ENCODE measurements at regions not wholly inside any gene's neighbourhood (a gene's known extent, or its start where the extent isn't known, plus 50 kb on each side); places are given as distances from the start of the nearest gene placed in this dataset.
A peak's percentile ranks its signal among the peaks of the same experiment; 100 is the strongest.

DNA sequence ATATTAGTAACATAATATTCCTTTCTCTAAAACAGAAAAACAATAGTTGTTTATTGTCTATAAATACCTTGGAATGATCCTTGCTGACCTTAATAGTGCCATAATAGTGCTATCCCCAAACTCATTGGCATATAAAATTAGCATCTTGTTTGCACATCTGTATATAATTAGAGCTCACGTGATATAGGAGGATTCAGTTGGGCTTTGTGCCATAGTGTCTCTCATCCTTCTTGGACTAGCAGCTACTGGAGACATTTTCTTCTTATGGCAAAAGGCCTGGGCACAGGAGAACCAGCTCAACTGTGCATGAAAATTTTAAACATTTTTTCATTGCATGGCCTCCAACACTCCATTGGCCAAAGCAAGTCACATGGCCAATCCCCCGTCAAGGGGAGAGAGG is 342.5 kb downstream of the SPATA31D1 start:
- DNase-seq: no peak

DNA sequence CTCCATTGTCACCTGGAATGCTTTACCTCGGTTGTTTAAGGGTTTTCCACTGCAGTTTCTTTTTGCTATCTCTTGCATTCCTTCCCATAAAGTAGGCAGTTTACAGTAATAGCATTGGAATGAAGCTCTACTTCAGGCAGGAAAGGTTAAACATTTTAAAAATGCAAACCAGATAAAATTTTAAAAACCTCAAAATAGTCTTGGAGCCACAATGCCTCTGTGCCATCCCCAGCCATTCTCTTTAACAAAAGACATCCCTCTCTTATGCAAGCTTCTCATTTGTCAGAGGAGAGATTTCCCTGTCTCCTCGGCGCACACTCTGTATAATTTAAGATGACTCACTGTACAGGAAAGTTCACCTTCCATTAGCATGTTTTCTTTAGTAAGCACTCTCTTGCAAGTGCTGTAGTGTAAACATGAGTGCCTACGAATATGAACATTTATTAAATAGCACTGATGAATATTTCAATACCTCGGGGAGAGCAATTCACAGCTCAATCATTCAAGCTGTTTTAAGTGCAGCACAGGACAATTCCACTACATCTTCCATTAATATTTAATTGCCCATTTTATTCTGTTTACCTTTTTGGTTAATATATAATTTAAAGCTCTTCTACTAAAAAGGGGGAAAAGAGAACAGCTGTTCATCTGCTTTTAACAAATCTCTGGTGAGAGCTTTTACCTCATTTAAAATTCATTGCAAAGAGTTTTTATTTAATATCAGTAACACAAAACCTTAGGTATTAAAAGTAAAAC is 343.6 kb downstream of the SPATA31D1 start:
- peak; percentile 15 for DNase-seq

DNA sequence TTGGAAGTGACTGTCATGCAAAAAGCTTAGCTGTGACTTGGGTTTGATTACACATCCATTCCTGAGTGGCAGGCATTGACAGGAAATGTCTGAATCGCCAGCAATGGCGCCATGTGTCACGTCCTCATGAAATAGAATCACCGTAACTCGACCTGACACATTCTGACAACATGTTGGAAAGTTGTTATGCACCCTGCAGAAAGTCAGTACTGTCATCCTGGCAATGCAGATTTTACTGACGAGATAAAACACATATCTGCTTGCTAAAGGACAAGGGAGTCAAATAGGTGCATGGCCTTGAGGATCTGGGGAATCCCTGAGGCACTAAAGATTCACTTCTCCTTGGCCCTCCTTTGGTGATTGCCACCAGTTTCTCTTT is 344.2 kb downstream of the SPATA31D1 start:
- peak; percentile 65 for DNase-seq

DNA sequence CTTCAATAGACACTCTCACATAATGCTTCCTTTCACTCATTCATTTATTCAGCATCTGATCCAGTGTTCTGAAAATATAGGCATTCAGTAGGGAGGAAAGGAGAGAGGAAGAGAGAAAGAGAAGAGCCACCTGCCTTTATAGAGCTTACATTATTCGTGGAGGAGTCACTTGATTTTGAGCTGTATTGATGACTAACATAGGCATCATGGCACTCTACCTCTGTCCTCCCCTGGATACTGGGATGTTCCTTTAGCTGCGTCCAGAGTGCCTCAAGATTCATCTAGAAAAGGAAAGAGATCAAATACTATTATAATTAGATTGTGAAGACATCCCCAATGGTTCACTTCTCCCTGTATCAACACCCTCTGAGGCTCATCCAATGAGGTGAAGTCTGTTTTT is 345.1 kb downstream of the SPATA31D1 start:
- DNase-seq: no peak

DNA sequence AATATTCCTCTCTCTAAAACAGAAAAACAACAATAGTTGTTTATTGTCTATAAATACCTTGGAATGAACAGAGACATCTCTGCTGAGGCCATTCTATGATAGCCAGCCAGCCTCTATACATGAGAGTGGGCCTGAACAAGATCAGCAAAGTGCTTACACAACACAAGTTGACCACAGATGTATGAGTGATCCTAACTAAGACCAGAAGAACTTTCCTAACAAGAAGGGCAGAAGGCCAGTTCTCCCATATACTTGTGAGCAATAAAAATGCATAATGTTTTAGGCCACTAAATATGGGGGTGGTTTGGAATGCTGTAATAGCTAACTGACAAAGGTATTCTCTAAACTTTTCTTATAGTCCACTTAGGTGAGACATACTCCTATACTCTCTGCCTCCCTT is 345.7 kb downstream of the SPATA31D1 start:
- no peak for DNase-seq

DNA sequence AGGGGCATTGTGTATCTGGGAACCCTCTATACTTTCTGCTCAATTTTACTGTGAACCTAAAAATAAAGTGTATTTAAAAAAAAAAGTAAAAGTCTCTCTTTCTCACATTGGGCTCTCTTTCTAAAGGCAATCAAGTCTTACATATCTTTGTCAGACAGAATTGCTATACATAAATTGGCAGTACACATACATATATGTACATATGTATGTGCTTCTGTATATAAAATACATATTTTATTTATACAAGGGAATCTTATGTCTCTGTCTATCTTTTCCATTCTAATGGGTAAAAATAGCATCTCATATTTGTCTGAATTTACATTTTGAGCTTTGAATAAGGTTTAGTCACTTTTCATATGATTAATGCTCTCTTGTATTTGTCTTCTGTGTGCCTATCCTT is 348.8 kb downstream of the SPATA31D1 start:
- no peak for DNase-seq

DNA sequence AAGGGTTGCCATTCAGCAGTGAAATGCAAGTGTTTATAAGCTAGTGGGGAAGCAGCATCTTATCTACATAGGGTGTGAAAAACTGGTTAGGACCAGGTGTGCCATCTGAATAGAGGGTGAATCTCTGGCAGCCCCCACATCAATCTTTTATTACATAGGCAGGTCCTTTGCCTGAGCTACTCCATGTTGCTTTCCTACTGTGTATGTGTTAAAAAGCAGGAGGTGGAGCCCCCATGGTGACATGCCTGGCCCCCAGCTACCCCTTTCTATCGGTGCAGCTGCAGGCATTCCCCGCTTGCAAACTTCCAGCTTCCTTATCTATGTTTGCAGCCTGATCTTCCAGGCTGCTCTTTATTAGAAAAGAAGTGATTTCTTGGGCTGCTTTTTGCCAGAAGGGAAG is 353.5 kb downstream of the SPATA31D1 start:
- no peak for DNase-seq

DNA sequence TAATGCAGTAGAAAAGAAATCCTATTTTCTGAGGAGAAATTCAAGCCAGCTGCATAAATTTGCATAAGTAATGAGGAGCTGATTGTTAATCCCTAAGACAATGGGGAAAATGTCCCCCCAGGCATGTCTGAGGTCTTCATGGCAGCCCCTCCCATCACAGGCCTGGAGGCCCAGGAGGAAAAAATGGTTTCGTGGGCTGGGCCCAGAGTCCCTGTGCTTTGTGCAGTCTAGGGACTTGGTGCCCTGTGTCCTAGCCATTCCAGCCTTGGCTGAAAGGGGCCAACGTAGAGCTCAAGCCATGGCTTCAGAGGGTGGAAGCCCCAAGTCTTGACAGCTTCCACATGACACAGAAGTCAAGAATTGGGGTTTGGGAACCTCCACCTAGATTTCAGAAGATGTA is 357.5 kb downstream of the SPATA31D1 start:
- DNase-seq: no peak

DNA sequence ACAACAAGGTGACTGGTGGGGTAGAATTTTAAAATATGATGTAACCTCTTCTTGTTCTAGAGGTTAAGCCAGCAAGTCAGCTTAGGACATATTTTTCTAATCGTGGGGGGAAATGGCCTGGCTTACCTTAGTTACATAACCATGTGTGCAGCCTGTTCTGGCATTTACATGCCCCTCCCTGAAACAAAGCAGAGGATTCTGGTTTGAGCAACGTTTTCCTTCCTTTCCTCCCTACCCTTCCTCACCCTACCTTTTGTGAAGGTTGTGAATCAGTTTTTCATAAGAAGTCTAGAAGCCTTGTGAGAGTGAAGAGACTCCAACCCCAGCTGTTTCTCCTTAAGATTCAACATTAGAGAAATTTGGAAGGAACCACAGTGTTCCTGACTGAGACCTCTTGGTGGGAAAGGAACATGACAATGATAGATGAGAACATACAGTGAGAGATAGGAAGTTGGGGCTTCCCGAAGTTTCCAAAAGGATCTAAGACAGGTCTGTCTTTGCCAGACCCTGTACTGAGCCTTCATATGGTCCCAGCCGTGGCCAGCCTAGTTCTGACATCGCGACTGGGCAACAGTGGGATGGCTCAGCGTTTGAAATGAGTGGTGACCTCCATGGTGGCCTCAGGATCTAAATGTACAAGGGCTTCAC is 365.2 kb downstream of the SPATA31D1 start:
- DNase-seq: no peak

DNA sequence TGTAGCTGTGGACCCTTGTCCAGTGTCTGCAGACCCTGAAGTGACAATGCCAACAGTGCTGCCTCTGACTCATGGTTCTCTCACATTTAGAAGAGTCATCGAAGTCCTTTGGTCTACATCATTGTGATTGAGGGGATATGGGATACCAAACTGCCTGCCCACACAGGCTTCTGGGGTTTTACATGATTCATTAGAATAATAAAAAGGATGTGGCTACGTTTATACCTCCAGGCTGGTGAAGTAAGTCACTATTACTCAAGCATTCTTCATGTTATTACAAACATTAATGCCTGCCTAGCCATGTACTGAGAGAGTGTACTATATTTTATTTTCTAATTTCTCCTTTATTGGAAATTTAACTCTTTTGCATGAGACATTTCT is 365.7 kb downstream of the SPATA31D1 start:
- no peak for DNase-seq

DNA sequence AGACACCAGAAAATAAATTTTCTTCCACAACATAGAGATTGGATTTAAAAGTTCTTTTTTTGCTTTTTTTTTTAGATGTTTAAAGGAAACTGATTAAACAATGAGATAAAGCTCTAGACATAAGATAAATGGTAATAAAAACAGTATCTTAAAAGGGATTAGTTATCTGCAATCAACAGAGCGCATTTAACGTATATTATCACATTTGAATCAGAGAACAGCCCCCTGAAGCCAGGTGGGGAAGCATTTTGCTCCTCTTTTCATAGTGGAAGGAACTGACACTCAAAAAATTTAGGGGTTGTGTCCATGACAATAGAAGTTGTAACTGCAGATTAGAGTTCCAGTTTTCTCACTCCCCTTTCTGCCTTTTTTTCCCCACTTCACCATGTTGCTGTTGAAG is 367.6 kb downstream of the SPATA31D1 start:
- DNase-seq: no peak

DNA sequence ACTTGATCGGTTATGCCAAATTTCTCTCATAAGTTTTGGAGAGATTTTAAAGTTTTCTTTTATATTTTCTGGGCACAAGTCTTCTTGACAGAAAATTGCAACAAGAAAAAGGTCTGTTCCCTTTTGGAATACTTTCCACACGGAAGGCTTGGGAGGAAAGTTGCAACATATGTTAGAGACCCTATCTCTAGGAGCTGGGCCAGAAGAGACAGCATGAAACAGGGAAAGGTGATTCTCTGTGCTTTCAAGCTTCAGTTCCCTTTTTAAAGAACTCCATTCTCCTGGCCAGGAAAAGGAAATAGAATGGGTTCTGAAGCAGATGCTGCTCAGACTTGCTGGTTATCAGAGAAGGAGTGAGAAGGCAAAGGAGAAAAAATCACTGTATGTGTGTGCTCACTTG is 368.3 kb downstream of the SPATA31D1 start:
- DNase-seq: no peak

DNA sequence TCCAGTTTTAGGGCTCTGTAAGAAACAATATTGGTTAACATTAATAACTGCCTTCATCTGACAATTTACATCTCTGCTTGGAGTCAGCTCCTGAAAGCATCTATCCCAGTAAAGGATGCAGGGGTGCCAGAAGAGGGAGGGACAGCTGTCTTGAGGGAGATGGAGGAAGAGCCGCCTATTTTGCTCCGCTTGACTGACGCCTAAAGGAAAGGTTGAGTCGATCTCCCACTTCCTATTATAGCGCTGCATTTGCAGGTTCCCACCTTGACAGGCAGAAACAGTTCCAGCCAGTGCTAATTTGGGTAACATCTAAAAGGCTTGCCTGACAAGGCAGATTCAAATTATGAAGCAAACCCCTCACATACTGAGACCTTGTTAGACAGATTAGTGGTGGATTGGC is 374.6 kb downstream of the SPATA31D1 start:
- DNase-seq: peak; percentile 77

DNA sequence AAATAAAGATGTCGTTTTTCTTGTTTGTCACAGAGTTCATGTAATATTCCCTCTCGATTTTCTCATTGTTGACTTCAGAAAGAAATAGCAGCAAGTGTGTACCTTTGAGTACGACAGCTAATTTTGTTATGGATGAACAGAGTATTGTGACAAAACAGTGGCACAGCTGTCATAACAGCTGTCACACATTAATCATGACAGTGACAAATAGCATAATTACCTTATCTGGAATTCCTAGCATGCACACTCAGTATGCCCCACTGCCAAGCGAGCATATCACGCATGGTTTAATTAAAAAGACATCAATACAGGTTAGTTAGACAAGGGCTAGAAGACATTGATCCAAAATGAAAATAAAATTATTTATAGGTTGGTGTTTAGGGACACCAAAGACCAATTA is 375.1 kb downstream of the SPATA31D1 start:
- DNase-seq: no peak

DNA sequence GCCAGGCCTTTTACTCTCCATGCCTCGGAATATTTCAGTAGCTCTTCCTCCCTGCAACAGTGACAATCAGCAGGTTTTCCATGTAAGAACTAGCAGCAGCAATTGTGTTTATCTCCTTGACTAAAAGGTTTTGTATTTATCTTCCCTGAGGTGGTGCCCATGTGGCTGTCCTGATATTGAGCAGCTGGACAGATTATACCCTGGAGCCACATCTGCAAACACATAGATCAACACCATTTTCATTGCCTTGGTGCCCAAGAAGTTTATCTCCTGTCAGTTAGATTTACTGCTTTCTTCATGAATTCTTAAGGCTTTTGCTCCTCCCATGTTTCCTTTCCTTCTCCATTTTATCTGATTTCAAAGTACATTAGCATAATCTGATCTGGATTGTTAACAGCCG is 378.4 kb downstream of the SPATA31D1 start:
- no peak for DNase-seq

DNA sequence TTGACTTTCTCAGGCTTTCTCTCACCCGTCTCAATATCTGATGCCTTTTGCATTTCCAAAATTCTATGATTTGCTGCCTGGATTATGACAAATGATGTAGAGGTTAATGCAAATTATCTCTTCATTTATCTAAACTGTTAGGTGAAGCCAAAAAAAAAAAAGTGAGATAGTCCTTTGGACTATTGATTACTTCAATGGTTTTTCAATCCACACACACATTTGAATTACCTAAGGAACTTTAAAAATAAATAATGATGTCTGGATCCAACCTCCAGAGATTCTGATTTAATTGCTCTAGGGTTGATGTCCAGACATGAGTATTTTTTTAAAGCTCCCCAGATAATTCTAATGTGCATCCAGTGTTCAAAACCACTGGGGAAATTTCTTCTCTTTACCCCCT is 379.4 kb downstream of the SPATA31D1 start:
- no peak for DNase-seq

DNA sequence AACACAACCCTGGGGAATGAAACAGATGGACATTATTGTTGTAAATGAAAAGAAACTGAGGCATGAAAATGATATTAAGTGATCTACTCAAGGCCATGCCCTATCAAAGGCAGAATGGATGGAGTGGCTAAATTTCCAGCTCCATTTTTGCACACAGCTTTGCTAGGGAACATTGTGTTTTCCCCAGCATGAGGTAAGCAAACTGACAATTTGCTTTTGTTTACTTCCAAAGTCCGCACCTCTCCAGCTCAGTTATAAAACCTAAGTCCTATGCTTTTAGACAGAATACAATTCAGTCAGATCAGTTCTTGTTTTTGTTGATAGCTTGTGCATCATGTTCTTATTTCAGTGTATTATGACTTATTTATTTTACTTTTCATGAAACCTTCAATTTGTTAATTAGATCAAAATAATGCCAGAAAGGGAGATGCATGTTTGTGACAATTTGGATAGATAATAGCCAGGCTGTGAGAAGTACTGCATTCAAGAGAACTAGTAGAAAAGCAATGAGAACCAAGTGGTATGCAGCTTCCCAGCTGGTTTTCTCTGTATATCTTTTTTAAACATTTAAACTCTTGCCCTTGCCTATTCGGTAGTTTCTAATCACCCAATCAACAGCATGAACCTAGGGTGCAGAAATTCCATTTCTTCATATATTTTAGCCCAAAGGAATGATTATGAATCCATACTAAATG is 380.8 kb downstream of the SPATA31D1 start:
- no peak for DNase-seq

DNA sequence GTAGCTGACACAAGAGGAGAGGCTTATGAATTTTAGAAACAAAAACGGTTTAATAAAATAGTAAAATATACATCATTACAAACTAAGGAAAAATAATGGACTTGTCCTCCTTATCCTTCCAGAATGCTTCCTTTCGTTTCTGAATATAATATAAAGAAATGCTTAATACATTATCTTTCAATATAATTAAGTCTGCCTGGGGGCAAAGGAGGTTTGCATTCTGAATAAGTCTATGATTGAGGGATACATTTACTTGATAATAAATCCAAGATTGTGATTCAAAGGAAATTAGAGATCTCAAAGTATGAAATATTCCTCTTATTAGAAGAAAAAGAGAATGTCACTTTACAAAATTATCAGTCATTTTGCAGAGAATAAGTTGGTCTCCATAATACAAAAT is 386.5 kb downstream of the SPATA31D1 start:
- no peak for DNase-seq

DNA sequence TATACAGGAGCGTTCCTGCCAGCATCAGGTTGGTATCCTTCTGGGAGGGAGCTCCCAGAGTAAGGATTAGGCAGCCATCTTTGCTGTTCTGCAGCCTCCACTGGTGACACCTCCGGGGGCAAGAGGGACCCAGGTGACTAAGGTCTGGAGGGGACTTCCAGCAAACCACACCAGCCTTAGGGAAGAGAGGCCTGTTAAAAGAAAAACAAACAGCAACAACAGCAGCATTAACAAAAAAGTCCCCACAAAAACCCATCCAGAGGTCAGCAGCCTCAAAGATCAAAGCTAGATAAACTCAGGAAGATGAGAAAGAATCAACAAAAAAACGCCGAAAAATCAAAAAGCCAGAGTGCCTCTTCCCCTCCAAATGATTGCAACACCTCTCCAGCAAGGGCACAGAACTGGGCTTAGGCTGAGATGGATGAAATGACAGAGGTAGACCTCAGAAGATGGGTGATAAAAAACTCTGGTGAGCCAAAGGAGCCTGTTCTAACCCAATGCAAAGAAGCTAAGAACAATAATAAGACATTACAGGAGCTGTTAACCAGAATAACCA is 388.2 kb downstream of the SPATA31D1 start:
- no peak for DNase-seq

DNA sequence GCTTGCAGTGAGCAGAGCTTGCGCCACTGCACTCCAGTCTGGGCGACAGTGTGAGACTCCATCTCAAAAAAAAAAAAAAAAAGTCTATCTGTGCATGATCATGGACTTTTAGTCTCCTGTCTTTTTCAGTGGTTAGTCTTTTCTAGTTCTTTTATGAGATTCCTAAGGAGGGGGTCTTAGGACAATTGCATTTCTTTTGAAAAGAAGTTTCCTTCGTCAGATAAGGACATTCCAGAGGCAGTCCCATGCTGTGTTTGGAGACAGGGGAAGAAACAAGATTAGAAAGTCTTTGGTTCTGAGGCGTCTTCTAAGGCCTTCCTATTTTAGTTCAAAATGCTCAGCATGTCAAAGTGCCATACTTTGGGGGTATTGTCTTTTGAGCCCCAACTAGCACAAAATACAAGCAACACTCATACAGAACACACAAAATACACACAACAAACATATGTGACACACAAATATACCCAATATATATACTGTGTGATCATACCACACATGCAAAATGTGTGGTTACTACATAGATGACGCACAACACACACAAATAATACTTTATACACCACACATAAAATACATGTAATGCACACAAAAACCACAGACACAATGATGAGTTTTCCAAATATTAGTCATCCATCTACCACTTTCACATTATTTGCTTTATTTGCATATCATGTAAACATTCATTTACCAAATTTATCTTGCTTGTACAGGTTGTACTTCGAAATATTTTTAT is 394.5 kb downstream of the SPATA31D1 start:
- no peak for DNase-seq

DNA sequence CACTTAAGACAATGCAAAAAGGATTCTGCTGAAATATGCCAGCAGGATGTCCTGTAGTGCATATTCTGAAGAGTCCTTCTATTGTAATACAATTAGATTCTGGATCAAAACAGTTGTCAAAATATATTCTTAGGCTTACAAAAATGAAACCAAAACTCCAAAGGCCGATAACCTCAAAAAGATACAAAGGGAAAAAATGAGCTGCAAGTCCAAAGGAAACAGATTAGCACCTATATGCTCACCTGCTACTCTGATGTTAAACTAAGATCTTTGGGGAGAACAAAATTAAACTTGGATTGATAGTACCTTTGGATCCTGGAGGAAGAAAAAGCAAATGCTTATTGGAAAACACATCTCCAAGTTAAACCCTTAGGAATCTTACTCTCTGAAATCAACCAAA is 397.1 kb downstream of the SPATA31D1 start:
- DNase-seq: no peak

DNA sequence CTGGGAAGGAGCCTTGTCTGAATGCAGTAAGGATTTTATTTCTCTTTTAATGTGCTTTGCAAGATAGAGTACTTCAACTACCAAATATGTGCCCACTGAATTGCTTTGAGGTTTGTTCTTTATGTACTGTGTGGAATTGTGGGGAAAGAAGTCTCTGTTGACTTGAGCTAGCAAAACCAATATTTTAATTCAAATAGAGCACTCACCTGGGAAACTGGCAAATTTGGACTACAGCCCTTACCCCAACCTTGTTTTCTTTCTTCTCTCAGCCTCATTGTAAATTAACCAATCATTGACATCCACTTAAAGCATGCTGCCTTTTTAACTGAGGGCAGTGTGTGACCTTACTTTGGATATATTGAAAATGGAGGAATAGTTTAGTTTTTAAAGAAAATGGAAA is 409.0 kb downstream of the SPATA31D1 start:
- no peak for DNase-seq

DNA sequence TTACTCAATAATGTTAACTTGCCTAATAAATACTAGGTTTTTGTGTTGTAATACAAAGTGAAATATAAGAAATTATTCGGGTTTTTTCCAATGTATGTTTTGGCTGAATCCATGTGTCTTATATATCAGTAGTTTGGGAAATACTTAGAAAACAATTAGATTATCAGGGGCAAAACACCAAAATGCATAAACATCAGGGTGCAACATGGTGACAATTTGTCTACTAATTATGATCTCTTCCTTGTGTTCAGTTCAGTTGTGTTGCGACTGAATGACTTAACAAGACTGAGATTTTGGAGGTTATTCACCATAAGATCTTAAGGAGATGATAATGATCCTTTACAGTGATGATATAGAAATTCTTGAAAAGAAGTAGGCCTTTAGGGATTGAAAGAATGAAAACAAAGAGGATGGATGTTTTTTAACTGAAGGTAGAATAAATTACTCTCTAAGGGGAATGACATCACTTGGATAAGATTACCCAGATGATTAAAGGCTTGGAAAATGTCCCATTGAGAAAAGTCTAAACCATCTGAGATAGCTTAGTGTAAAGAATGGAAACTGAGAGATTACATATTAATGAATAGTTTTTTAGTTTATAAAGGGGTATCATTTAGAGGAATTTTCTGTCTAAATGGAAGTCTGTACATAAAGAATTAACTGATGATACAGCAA is 415.8 kb downstream of the SPATA31D1 start:
- no peak for DNase-seq
